ENCODE measurements at regions not wholly inside any gene's neighbourhood (a gene's known extent, or its start where the extent isn't known, plus 50 kb on each side); places are given as distances from the start of the nearest gene placed in this dataset.

GRCh38 chr6:42512579-42512978 lies 51.2 kb upstream of the UBR2 start:
- DNase-seq (no peak), ATAC-seq (no peak)
- Histone ChIP-seq H3K27ac (no peak overlapping the region), H3K4me3 (no peak overlapping the region), H3K4me1 (peaks cover 0 to 13% (median 0%) of the 10 kb centered on the region in 12 donors), H3K9me3 (no peaks in the 10 kb centered on the region), H3K36me3 (no peaks in the 10 kb centered on the region), H3K27me3 (no peaks in the 10 kb centered on the region)
- intact Hi-C loops (cut with DNase I): no loop called here
- WGBS, 4 donors: 42 to 55% (median 50%) methylated on average over 3 of the region's 3 CpGs
- TF ChIP-seq POLR2A (IDR thresholded peaks at IDR 0.05) (no peak), CTCF (IDR thresholded peaks at IDR 0.05) (no peak)

- DNase-seq (no peak), ATAC-seq (no peak)
- Histone ChIP-seq H3K36me3 (no peaks in the 10 kb centered on the region), H3K27me3 (no peaks in the 10 kb centered on the region), H3K4me3 (no peak overlapping the region), H3K9me3 (no peaks in the 10 kb centered on the region), H3K4me1 (peaks cover 0 to 13% (median 0%) of the 10 kb centered on the region in 12 donors), H3K27ac (no peak overlapping the region)
- TF ChIP-seq CTCF (IDR thresholded peaks at IDR 0.05) (no peak), POLR2A (IDR thresholded peaks at IDR 0.05) (no peak)
- 96 to 98% (median 97%) methylated on average over 5 of the region's 5 CpGs for WGBS, 4 donors
- intact Hi-C loops (cut with DNase I): no loop called here
Measured at GRCh38 chr6:42511803-42512422, 51.9 kb upstream of the UBR2 start.

GRCh38 chr6:42510795-42511194 lies 53.0 kb upstream of the UBR2 start:
- Histone ChIP-seq H3K4me1 (peaks cover 0 to 13% (median 0%) of the 10 kb centered on the region in 12 donors), H3K4me3 (no peak overlapping the region), H3K36me3 (no peaks in the 10 kb centered on the region), H3K27me3 (no peaks in the 10 kb centered on the region), H3K9me3 (no peaks in the 10 kb centered on the region), H3K27ac (no peak overlapping the region)
- DNase-seq (no peak), ATAC-seq (no peak)
- WGBS, 4 donors: 87 to 95% (median 94%) methylated on average over 2 of the region's 2 CpGs
- TF ChIP-seq POLR2A (IDR thresholded peaks at IDR 0.05) (no peak), CTCF (IDR thresholded peaks at IDR 0.05) (peak in 1 of 12 donors; percentile 6)
- intact Hi-C loops (cut with DNase I): no loop called here

GRCh38 chr6:42509765-42510164 lies 54.1 kb upstream of the UBR2 start:
- Histone ChIP-seq H3K27ac (no peak overlapping the region), H3K9me3 (no peaks in the 10 kb centered on the region), H3K36me3 (no peaks in the 10 kb centered on the region), H3K4me3 (no peak overlapping the region), H3K27me3 (no peaks in the 10 kb centered on the region), H3K4me1 (peaks cover 0 to 12% (median 0%) of the 10 kb centered on the region in 12 donors)
- WGBS, 4 donors: 93 to 98% (median 95%) methylated on average over 2 of the region's 2 CpGs
- DNase-seq: no peak
- intact Hi-C loops (cut with DNase I): loop anchor here in 1 of 10 donors (10.0 kb wide), 1 partner anchor 125 kb away; no protein-coding TSS in a partner anchor
- ATAC-seq: no peak
- TF ChIP-seq POLR2A (IDR thresholded peaks at IDR 0.05) (no peak), CTCF (IDR thresholded peaks at IDR 0.05) (no peak)
